GM12865 (cell line): ENCODE measurements at regions not wholly inside any gene's neighbourhood (a gene's known extent, or its start where the extent isn't known, plus 50 kb on each side); places are given as distances from the start of the nearest gene placed in this dataset.

Source experiments
- DNase-seq: peaks from one replicate; pipeline ENCODE4 v3.0.0; 2010; ENCODE audit warnings: low read depth
- H3K4me3 ChIP-seq: 2 replicates; pipeline ENCODE4 v1.5.1; 2011; ENCODE audit warnings: mild to moderate bottlenecking, low read depth, low read length, control low read depth
- CTCF ChIP-seq: IDR thresholded peaks from 2 replicates; pipeline ENCODE4 v1.5.1; 2011; ENCODE audit warnings: low read length, control low read depth, low read depth, inconsistent platforms; ENCODE audit not compliant: insufficient read depth; ENCODE audit errors: missing control alignments

- TF ChIP-seq CTCF, result no peak
- no peak for DNase-seq
- H3K4me3 ChIP-seq, result no peak overlapping the region
These were observed 930.1 kb upstream of the TMEFF2 start for GRCh38 chr2:193124815-193125214.

DNA sequence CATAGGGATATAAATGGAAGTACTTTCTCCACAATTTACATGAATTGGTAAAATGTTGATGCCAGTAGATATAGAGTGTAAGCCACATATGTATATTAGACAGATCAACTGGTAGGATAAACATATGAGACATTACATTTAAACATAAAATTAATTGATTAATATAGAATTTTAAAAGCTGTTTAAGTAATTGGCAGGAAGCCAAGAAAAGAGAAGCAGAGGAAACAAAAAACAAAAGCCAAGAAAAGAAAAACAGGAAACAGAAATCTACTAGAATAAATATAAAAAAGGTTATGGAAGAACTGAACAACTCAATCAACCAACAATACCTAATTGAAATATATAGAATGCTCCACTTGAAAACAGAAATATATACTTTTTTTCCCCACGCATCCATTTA lies 920.1 kb upstream of the TMEFF2 start:
- no peak for TF ChIP-seq CTCF
- H3K4me3 ChIP-seq, result no peak overlapping the region
- no peak for DNase-seq

- no peak overlapping the region for H3K4me3 ChIP-seq
- TF ChIP-seq CTCF, result no peak
- DNase-seq, result no peak
These were observed 918.3 kb upstream of the TMEFF2 start for GRCh38 chr2:193112986-193113385.

- DNase-seq, result no peak
- no peak overlapping the region for H3K4me3 ChIP-seq
- no peak for TF ChIP-seq CTCF
These were observed 908.3 kb upstream of the TMEFF2 start for GRCh38 chr2:193103064-193103463.

GRCh38 chr2:193101591-193101990 lies 906.9 kb upstream of the TMEFF2 start:
- no peak for DNase-seq
- no peak overlapping the region for H3K4me3 ChIP-seq
- no peak for TF ChIP-seq CTCF

DNA sequence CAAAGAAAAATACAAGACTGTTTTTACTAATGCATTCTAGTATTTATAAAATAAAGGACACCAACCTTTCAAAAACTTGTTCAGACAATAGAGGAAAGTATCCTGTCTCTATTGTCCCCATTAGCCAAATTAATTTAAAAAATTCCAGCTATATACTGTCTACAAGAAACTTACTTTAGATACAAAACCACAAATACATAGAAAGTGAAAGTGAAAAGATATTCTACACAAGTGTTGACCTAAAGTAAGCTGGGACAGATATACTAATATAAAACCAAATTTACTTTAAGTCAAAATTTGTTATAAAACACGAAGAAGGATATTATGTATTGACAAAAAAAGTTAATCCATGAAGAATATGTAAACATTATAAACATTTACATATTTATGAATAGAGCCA lies 893.3 kb upstream of the TMEFF2 start:
- no peak overlapping the region for H3K4me3 ChIP-seq
- DNase-seq, result no peak
- TF ChIP-seq CTCF, result no peak

GRCh38 chr2:193076995-193077394 lies 882.3 kb upstream of the TMEFF2 start:
- no peak overlapping the region for H3K4me3 ChIP-seq
- no peak for TF ChIP-seq CTCF
- no peak for DNase-seq
